Mesenchymal stem cell (in vitro differentiated cells and primary cell): ENCODE measurements at regions not wholly inside any gene's neighbourhood (a gene's known extent, or its start where the extent isn't known, plus 50 kb on each side); places are given as distances from the start of the nearest gene placed in this dataset.

Experiments
- DNase-seq: peaks from one replicate; pipeline ENCODE4 v3.0.0-alpha.2; 2013
- H2AFZ ChIP-seq: one replicate; pipeline ENCODE4 v1.6.1; 2013; ENCODE audit warnings: low read depth, mild to moderate bottlenecking, control low read depth, inconsistent platforms, low read length, moderate library complexity
- H2AK5ac ChIP-seq: 2 replicates; pipeline ENCODE4 v1.6.1; 2013; ENCODE audit warnings: low read length, moderate library complexity, mild to moderate bottlenecking, inconsistent platforms; ENCODE audit not compliant: severe bottlenecking
- H2BK120ac ChIP-seq: one replicate; pipeline ENCODE4 v1.6.1; 2013; ENCODE audit warnings: low read depth, mild to moderate bottlenecking, inconsistent platforms, low read length, moderate library complexity
- H2BK12ac ChIP-seq, 2 experiments: one replicate each; pipeline ENCODE4 v1.6.1; 2013; ENCODE audit warnings: inconsistent platforms in 2 of 2, low read length in 2 of 2, mild to moderate bottlenecking in 2 of 2, moderate library complexity in 2 of 2, control low read depth in 1 of 2
- H2BK15ac ChIP-seq: one replicate; pipeline ENCODE4 v1.6.1; 2013; ENCODE audit warnings: mild to moderate bottlenecking, low read depth, inconsistent platforms; ENCODE audit not compliant: poor library complexity, severe bottlenecking
- H2BK5ac ChIP-seq: 2 replicates; pipeline ENCODE4 v1.6.1; 2013; ENCODE audit warnings: low read depth, mild to moderate bottlenecking, low read length, control low read depth, inconsistent platforms; ENCODE audit not compliant: poor library complexity, severe bottlenecking
- H3K14ac ChIP-seq, 2 experiments: one replicate each; pipeline ENCODE4 v1.6.1; 2013; ENCODE audit warnings: inconsistent platforms in 2 of 2, low read length in 2 of 2, control low read depth in 1 of 2, mild to moderate bottlenecking in 1 of 2, moderate library complexity in 1 of 2
- H3K18ac ChIP-seq, 2 experiments: one replicate each; pipeline ENCODE4 v1.6.1; 2013; ENCODE audit warnings: inconsistent platforms in 2 of 2, low read length in 2 of 2, control low read depth in 1 of 2, low read depth in 1 of 2, mild to moderate bottlenecking in 1 of 2
- H3K23ac ChIP-seq, 2 experiments: one replicate each; pipeline ENCODE4 v1.6.1; 2013; ENCODE audit warnings: inconsistent platforms in 2 of 2, low read length in 2 of 2, mild to moderate bottlenecking in 2 of 2, moderate library complexity in 2 of 2, control low read depth in 1 of 2
- H3K27ac ChIP-seq: 2 replicates; pipeline ENCODE4 v1.5.1; 2013; ENCODE audit warnings: mild to moderate bottlenecking, moderate library complexity, low read length, control low read depth, inconsistent platforms; ENCODE audit not compliant: poor library complexity, severe bottlenecking
- H3K27me3 ChIP-seq, 2 experiments: 2 replicates each; pipeline versions ENCODE4 v1.6.1 to v1.7.0; 2013; ENCODE audit warnings: low read length in 2 of 2, mild to moderate bottlenecking in 2 of 2, moderate library complexity in 2 of 2, control low read depth in 1 of 2, inconsistent platforms in 1 of 2; ENCODE audit not compliant: control insufficient read depth in 1 of 2, insufficient read depth in 1 of 2
- H3K36me3 ChIP-seq, 2 experiments: 2 replicates each; pipeline versions ENCODE4 v1.6.1 to v1.7.0; 2013; ENCODE audit warnings: low read length in 2 of 2, control low read depth in 1 of 2, inconsistent platforms in 1 of 2, low read depth in 1 of 2, mild to moderate bottlenecking in 1 of 2; ENCODE audit not compliant: insufficient read depth in 2 of 2, control insufficient read depth in 1 of 2
- H3K4ac ChIP-seq, 2 experiments: one replicate each; pipeline ENCODE4 v1.6.1; 2013; ENCODE audit warnings: inconsistent platforms in 2 of 2, low read length in 2 of 2, mild to moderate bottlenecking in 2 of 2, moderate library complexity in 2 of 2, control low read depth in 1 of 2, low read depth in 1 of 2
- H3K4me1 ChIP-seq: 2 replicates; pipeline ENCODE4 v1.6.1; 2013; ENCODE audit warnings: low read depth, low read length, control low read depth; ENCODE audit not compliant: control insufficient read depth, insufficient read depth
- H3K4me2 ChIP-seq: 2 replicates; pipeline ENCODE4 v1.6.1; 2013; ENCODE audit warnings: low read length, mild to moderate bottlenecking, inconsistent platforms; ENCODE audit not compliant: poor library complexity, severe bottlenecking
- H3K4me3 ChIP-seq, 2 experiments: 2 replicates each; pipeline versions ENCODE4 v1.5.1 to v1.7.0; 2013; ENCODE audit warnings: low read length in 2 of 2, mild to moderate bottlenecking in 2 of 2, control low read depth in 1 of 2, low read depth in 1 of 2; ENCODE audit not compliant: insufficient read depth in 1 of 2
- H3K79me1 ChIP-seq: replicated peaks from 2 replicates; pipeline ENCODE4 v1.6.1; 2013; ENCODE audit warnings: mild to moderate bottlenecking, control low read depth, low read length, inconsistent platforms; ENCODE audit not compliant: poor library complexity, severe bottlenecking
- H3K9ac ChIP-seq: 2 replicates; pipeline ENCODE4 v1.7.0; 2013; ENCODE audit warnings: mild to moderate bottlenecking, low read length, moderate library complexity
- H3K9me3 ChIP-seq: 2 replicates; pipeline ENCODE4 v1.7.0; 2013; ENCODE audit warnings: mild to moderate bottlenecking, low read length; ENCODE audit not compliant: control insufficient read depth
- H4K8ac ChIP-seq: one replicate; pipeline ENCODE4 v1.6.1; 2013; ENCODE audit warnings: inconsistent platforms, mild to moderate bottlenecking, low read length, moderate library complexity
- H4K91ac ChIP-seq: one replicate; pipeline ENCODE4 v1.6.1; 2013; ENCODE audit warnings: mild to moderate bottlenecking, low read length, inconsistent platforms
- WGBS: methylation state at CpG from one replicate; pipeline ENCODE4 v1.1.7; 2013; ENCODE audit warnings: mixed read lengths; 5-methylcytosine and 5-hydroxymethylcytosine counted together

DNA sequence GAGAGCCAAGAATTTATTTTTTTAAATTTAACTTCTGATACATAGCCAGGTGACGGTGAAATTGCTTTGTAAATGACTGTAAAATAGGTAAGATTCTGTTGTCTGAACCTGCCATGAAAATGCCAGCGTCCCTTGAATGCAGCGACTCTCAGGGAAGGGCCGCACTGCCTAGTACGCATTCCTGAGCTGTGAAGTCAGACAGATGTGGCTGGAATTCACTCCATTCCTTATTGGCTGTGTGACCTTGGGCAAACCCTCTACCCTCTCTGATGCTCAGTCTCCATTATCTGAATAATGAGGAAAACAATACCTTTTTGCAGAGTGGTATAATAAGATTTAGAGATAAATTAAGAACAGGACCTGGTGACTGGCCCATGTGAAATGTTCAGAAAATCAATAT is 167.1 kb upstream of the DAB1 start:
- Histone ChIP-seq H2BK15ac (no peak overlapping the region), H2AK5ac (no peak overlapping the region), H3K4me2 (no peak overlapping the region), H2AFZ (no peak overlapping the region), H4K91ac (no peak overlapping the region), H3K23ac (no peak overlapping the region), H3K27me3 (no peaks in the 10 kb centered on the region), H3K4me3 (no peak overlapping the region), H3K36me3 (no peaks in the 10 kb centered on the region), H4K8ac (no peak overlapping the region), H3K4ac (no peak overlapping the region), H3K14ac (no peak overlapping the region), H3K9me3 (no peaks in the 10 kb centered on the region), H3K18ac (no peak overlapping the region), H3K9ac (no peak overlapping the region), H3K4me1 (no peaks in the 10 kb centered on the region), H2BK120ac (no peak overlapping the region), H3K79me1 (no peaks in the 10 kb centered on the region), H2BK12ac (no peak overlapping the region), H2BK5ac (no peak overlapping the region), H3K27ac (no peak overlapping the region)
- WGBS: 87% methylated on average over 5 of the region's 5 CpGs
- no peak for DNase-seq

DNA sequence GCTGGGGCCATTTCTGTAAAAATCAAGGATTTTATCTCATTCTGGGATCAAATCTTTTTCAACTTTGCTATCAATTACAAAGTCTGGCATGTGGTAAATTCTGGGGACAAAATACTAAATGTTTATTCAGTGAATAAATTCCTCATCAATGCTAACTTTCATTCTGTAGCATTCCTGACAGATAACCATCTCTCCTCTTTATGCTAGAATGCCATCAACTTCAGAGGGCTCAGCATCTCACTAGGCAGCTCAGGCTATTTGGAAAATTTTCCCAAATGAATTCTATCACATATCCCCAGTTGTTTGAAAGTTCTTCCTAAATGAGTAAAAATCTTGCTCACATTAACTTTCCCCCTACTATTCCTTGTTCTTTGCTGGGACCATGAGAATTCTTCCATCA is 163.0 kb upstream of the DAB1 start:
- no peaks in the 10 kb centered on the region for H3K36me3 ChIP-seq
- H2BK15ac ChIP-seq: no peak overlapping the region
- no peaks in the 10 kb centered on the region for H3K4me1 ChIP-seq
- H2BK5ac ChIP-seq: no peak overlapping the region
- no peak overlapping the region for H3K4me2 ChIP-seq
- no peak overlapping the region for H2AFZ ChIP-seq
- H3K27ac ChIP-seq: no peak overlapping the region
- no peak overlapping the region for H2BK120ac ChIP-seq
- no peak overlapping the region for H4K91ac ChIP-seq
- no peak overlapping the region for H2BK12ac ChIP-seq
- no peak overlapping the region for H2AK5ac ChIP-seq
- no peak overlapping the region for H3K4me3 ChIP-seq
- no peak overlapping the region for H3K14ac ChIP-seq
- H3K23ac ChIP-seq: no peak overlapping the region
- no peak overlapping the region for H3K9ac ChIP-seq
- H3K9me3 ChIP-seq: no peaks in the 10 kb centered on the region
- H4K8ac ChIP-seq: no peak overlapping the region
- H3K27me3 ChIP-seq: no peaks in the 10 kb centered on the region
- H3K18ac ChIP-seq: no peak overlapping the region
- H3K79me1 ChIP-seq: no peaks in the 10 kb centered on the region
- H3K4ac ChIP-seq: no peak overlapping the region
- no peak for DNase-seq

DNA sequence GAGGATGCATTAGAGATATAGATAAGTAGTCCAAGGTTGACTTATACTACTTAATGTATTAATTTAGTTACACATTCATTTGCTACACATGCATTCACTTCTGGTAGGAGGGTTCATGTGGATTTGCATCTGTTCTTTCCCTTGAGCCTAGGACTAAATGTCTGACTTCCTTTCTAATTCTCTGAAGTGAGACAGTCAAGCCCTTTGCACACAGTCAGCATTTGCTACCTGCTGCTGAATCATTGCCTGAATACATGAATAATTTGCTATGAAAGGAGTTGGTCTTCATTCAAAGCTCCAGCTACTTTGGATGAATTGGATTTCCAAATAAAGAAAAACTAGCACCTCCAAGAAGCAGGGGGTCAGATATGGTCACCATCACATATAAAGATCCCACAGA is 154.8 kb upstream of the DAB1 start:
- H4K8ac ChIP-seq: no peak overlapping the region
- H3K79me1 ChIP-seq: no peaks in the 10 kb centered on the region
- no peak overlapping the region for H3K4me3 ChIP-seq
- no peak overlapping the region for H3K9ac ChIP-seq
- no peak overlapping the region for H2BK15ac ChIP-seq
- no peak overlapping the region for H2AFZ ChIP-seq
- H3K9me3 ChIP-seq: no peaks in the 10 kb centered on the region
- no peak overlapping the region for H3K4ac ChIP-seq
- H2AK5ac ChIP-seq: no peak overlapping the region
- no peaks in the 10 kb centered on the region for H3K36me3 ChIP-seq
- DNase-seq: no peak
- H2BK12ac ChIP-seq: no peak overlapping the region
- no peak overlapping the region for H2BK120ac ChIP-seq
- H3K27me3 ChIP-seq: no peaks in the 10 kb centered on the region
- no peak overlapping the region for H3K27ac ChIP-seq
- H3K18ac ChIP-seq: no peak overlapping the region
- no peak overlapping the region for H3K14ac ChIP-seq
- H3K4me1 ChIP-seq: no peaks in the 10 kb centered on the region
- H3K23ac ChIP-seq: no peak overlapping the region
- no peak overlapping the region for H2BK5ac ChIP-seq
- no peak overlapping the region for H3K4me2 ChIP-seq
- no peak overlapping the region for H4K91ac ChIP-seq

DNA sequence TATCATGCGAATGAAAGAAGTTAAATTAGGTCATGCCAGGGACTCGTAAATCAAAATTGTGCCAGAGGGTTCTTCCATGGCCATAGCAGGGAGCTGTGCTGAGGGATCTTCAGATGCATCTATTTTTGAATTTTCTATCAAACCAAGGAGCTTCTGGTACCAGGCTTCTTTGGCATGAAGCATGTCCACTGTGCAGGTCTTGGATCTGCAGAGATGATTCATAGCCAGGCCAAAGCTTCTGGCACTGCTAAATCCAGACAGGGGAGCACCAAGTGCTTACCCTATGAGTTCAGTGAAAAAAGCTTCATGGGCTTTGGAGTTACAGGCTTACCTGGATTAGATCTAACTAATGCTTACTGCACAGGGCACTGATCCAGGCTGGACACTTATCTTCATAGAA is 154.2 kb upstream of the DAB1 start:
- Histone ChIP-seq H2AK5ac (no peak overlapping the region), H2BK15ac (no peak overlapping the region), H3K9me3 (no peaks in the 10 kb centered on the region), H3K14ac (no peak overlapping the region), H3K27ac (no peak overlapping the region), H3K4ac (no peak overlapping the region), H2BK12ac (no peak overlapping the region), H2BK5ac (no peak overlapping the region), H3K4me1 (no peaks in the 10 kb centered on the region), H3K23ac (no peak overlapping the region), H3K4me2 (no peak overlapping the region), H3K4me3 (no peak overlapping the region), H3K36me3 (no peaks in the 10 kb centered on the region), H3K18ac (no peak overlapping the region), H4K8ac (no peak overlapping the region), H3K27me3 (no peaks in the 10 kb centered on the region), H3K9ac (no peak overlapping the region), H2AFZ (no peak overlapping the region), H3K79me1 (no peaks in the 10 kb centered on the region), H4K91ac (no peak overlapping the region), H2BK120ac (no peak overlapping the region)
- no peak for DNase-seq
- 94% methylated on average over 2 of the region's 2 CpGs for WGBS
